ENCODE measurements at regions not wholly inside any gene's neighbourhood (a gene's known extent, or its start where the extent isn't known, plus 50 kb on each side); places are given as distances from the start of the nearest gene placed in this dataset.
"Not testable (repeated sequence)": the region's sequence is repeated elsewhere in the genome, so short reads cannot be mapped to it uniquely, and the experiment has no call there.

DNA sequence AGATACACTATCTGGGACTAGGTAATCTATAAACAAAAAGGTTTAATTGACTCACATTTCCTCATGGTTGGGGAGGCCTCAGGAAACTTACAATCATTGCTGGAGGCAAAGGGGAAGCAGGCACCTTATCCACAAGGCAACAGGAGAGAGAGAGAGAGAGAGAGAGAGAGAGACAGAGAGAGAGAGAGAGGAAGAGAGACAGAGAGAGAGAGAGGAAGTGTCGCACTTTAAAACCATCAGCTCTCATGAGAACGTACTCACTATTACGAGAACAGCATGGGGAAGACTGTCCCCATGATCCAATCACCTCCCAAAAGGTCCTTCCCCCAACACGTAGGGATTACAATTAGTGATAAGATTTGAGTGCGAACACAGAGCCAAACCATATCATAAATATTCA lies 253.5 kb upstream of the TRIB2 start:
- intact Hi-C loops (cut with DNase I), result no loop called here
- ATAC-seq, result no peak
- no peak for TF ChIP-seq POLR2A (IDR thresholded peaks at IDR 0.05)
- TF ChIP-seq, protein P1, sequence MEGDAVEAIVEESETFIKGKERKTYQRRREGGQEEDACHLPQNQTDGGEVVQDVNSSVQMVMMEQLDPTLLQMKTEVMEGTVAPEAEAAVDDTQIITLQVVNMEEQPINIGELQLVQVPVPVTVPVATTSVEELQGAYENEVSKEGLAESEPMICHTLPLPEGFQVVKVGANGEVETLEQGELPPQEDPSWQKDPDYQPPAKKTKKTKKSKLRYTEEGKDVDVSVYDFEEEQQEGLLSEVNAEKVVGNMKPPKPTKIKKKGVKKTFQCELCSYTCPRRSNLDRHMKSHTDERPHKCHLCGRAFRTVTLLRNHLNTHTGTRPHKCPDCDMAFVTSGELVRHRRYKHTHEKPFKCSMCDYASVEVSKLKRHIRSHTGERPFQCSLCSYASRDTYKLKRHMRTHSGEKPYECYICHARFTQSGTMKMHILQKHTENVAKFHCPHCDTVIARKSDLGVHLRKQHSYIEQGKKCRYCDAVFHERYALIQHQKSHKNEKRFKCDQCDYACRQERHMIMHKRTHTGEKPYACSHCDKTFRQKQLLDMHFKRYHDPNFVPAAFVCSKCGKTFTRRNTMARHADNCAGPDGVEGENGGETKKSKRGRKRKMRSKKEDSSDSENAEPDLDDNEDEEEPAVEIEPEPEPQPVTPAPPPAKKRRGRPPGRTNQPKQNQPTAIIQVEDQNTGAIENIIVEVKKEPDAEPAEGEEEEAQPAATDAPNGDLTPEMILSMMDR (IDR thresholded peaks at IDR 0.05), result no peak
- no peaks in the 10 kb centered on the region for H3K27me3 ChIP-seq
- no peak overlapping the region for H3K27ac ChIP-seq
- H3K36me3 ChIP-seq, result no peaks in the 10 kb centered on the region
- WGBS, 4 donors, result 64 to 76% (median 66%) methylated on average over 5 of the region's 5 CpGs
- H3K4me1 ChIP-seq, result peaks cover 0 to 11% (median 1%) of the 10 kb centered on the region in 12 donors
- peaks cover 0 to 7% (median 0%) of the 10 kb centered on the region in 12 donors for H3K9me3 ChIP-seq
- DNase-seq, result no peak
- H3K4me3 ChIP-seq, result no peak overlapping the region

DNA sequence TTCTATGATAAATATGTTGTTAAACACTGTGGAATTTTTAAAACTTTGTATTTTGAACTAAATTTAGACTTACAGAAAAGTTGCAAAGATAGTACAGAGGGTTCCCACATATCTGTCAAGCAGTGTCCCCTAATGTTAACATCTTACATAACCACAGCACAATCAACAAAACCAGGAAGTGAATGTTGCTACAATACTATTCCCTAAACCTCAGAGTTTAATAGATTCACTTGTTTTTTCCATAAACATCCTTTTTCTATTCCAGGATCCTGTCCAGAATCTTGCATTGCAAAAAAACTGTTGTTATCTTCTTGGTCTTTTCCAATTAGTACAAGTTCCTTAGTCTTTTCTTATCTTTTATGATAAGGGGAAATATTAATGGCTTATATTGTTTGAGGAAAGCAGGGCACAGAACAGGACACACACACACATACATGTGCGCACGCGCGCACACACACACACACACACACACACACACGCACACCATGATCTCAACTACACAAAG lies 251.1 kb upstream of the TRIB2 start:
- H3K4me3 ChIP-seq, result no peak overlapping the region
- DNase-seq (no peak), ATAC-seq (peak; percentile 34 to 88 (median 54))
- TF ChIP-seq, protein P1 (IDR thresholded peaks at IDR 0.05), result peak in 1 of 12 donors; percentile 22
- no peak for TF ChIP-seq POLR2A (IDR thresholded peaks at IDR 0.05)
- H3K27ac ChIP-seq, result peak overlapping the region in 6 of 12 donors; percentile 3 to 64 (median 17)
- H3K36me3 ChIP-seq, result no peaks in the 10 kb centered on the region
- H3K9me3 ChIP-seq, result peaks cover 0 to 7% (median 0%) of the 10 kb centered on the region in 12 donors
- peaks cover 0 to 18% (median 5%) of the 10 kb centered on the region in 12 donors for H3K4me1 ChIP-seq
- intact Hi-C loops (cut with DNase I), result no loop called here
- 43 to 59% (median 48%) methylated on average over 5 of the region's 5 CpGs for WGBS, 4 donors
- H3K27me3 ChIP-seq, result no peaks in the 10 kb centered on the region

DNA sequence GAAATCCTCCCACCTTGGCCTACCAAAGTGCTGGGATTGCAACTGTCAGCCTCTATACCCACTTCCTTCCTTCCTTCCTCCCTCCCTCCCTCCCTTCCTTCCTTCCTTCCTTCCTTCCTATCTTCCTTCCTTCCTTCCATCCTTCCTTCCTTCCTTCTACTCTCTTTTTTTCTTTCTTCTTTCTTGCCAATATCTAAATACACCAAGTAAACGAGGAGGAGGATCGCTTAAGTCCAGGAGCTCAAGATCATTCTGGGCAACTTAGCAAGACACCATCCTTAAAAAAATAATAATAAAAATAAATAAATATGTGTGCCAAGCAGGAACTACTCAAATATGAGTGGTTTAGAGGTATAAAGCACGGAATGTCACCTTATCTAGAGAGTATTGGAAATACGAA lies 249.4 kb upstream of the TRIB2 start:
- DNase-seq, result no peak
- Histone ChIP-seq H3K9me3 (peaks cover 0 to under 1% (median 0%) of the 10 kb centered on the region in 12 donors), H3K4me1 (peaks cover 0 to 18% (median 5%) of the 10 kb centered on the region in 12 donors), H3K27me3 (no peaks in the 10 kb centered on the region), H3K27ac (no peak overlapping the region), H3K4me3 (no peak overlapping the region), H3K36me3 (no peaks in the 10 kb centered on the region)
- intact Hi-C loops (cut with DNase I), result no loop called here
- ATAC-seq, result no peak
- TF ChIP-seq POLR2A (IDR thresholded peaks at IDR 0.05), result no peak
- TF ChIP-seq, protein P1 (IDR thresholded peaks at IDR 0.05), result no peak
- 91 to 97% (median 96%) methylated on average over 4 of the region's 4 CpGs for WGBS, 4 donors

DNA sequence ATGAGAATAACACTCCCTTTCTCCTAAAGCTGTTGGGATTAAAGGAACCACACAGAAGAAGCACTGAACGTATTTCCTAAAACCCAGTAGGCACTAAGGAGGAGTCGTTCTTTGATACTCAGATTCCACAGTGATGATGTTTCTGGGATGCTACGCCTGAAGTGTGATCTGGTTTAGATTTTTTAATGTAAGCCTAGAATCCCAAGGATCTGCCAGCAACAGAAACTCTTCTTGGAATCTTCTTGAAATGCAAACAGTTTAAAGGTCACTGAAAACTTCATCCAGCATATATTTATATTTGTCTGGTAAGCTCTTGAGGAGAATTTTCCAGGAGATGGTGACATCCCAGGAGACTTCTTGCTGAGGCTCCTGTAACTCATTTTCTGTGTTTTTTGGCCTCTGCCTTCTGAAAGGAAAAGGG lies 247.6 kb upstream of the TRIB2 start:
- no peaks in the 10 kb centered on the region for H3K27me3 ChIP-seq
- no peaks in the 10 kb centered on the region for H3K36me3 ChIP-seq
- H3K9me3 ChIP-seq, result peaks cover 0 to 4% (median 0%) of the 10 kb centered on the region in 12 donors
- no peak overlapping the region for H3K27ac ChIP-seq
- TF ChIP-seq, protein P1 (IDR thresholded peaks at IDR 0.05), result no peak
- no peak for TF ChIP-seq POLR2A (IDR thresholded peaks at IDR 0.05)
- intact Hi-C loops (cut with DNase I), result no loop called here
- DNase-seq (no peak), ATAC-seq (no peak)
- 65 to 85% (median 71%) methylated on average over 3 of the region's 3 CpGs for WGBS, 4 donors
- H3K4me1 ChIP-seq, result peaks cover 0 to 18% (median 5%) of the 10 kb centered on the region in 12 donors
- no peak overlapping the region for H3K4me3 ChIP-seq

DNA sequence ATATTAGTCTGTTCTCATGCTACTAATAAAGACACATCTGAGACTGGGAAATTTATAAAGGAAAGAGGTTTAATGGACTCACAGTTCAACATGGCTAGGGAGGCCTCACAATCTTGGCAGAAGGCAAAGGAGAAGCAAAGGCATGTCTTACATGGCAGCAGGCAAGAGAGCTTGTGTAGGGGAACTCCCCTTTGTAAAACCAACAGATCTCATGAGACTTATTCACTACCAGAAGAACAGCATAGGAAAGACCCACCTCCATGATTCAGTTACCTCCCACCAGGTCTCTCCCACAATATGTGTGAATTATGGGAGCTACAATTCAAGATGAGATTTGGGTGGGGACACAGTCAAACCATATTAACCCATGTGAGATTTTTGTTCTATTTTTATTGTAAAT lies 244.5 kb upstream of the TRIB2 start:
- H3K27me3 ChIP-seq; intact Hi-C loops (cut with DNase I); H3K9me3 ChIP-seq; DNase-seq; ATAC-seq; H3K4me3 ChIP-seq; H3K27ac ChIP-seq; H3K36me3 ChIP-seq: not testable (repeated sequence)
- peaks cover 0 to 15% (median 0%) of the 10 kb centered on the region in 12 donors for H3K4me1 ChIP-seq
